Upper lobe of left lung (tissue), 6 donors: ENCODE measurements at regions not wholly inside any gene's neighbourhood (a gene's known extent, or its start where the extent isn't known, plus 50 kb on each side); places are given as distances from the start of the nearest gene placed in this dataset.

ENCODE experiments used
- ATAC-seq, 2 donors: fragments of 200-7000 bp; cut with Tn5 transposase; one replicate each; pipeline ENCODE4 v1.9.1; 2022; ENCODE audit warnings: mild to moderate bottlenecking in 2 of 2, moderate library complexity in 2 of 2; ENCODE audit not compliant: low FRiP score in 2 of 2
- DNase-seq, 2 donors: peaks; one replicate each; pipeline ENCODE4 v3.0.0-alpha.2; 2019 to 2020
- H3K27ac ChIP-seq, 4 donors: fragments of 200-600 bp; sonication (generic); one replicate each; pipeline ENCODE4 v1.5.1; 2016 to 2019
- H3K27me3 ChIP-seq, 4 donors: fragments of 200-600 bp; sonication (generic); one replicate each; pipeline ENCODE4 v1.5.1; 2017 to 2019
- H3K36me3 ChIP-seq, 4 donors: fragments of 200-600 bp; sonication (generic); one replicate each; pipeline ENCODE4 v1.5.1; 2016 to 2019
- H3K4me1 ChIP-seq, 4 donors: fragments of 200-600 bp; sonication (generic); one replicate each; pipeline ENCODE4 v1.5.1; 2018 to 2019
- H3K4me3 ChIP-seq, 4 donors: fragments of 200-600 bp; sonication (generic); one replicate each; pipeline ENCODE4 v1.5.1; 2017 to 2019; ENCODE audit warnings: mild to moderate bottlenecking in 2 of 4, moderate library complexity in 1 of 4
- H3K9me3 ChIP-seq, 4 donors: fragments of 200-600 bp; sonication (generic); one replicate each; pipeline ENCODE4 v1.5.1; 2018 to 2019
- EP300 ChIP-seq, 4 donors: sonication (generic); formaldehyde crosslinking; IDR thresholded peaks; one replicate each; pipeline ENCODE4 v1.5.1; 2017; ENCODE audit warnings: antibody characterized with exemption in 4 of 4, control low read depth in 2 of 4
- POLR2A ChIP-seq, 4 donors: fragments of 450-650 bp; IDR thresholded peaks; one replicate each; pipeline ENCODE4 v1.5.1; 2016 to 2017; ENCODE audit warnings: antibody characterized with exemption in 4 of 4, mild to moderate bottlenecking in 2 of 4
- POLR2AphosphoS5 ChIP-seq, 2 donors: sonication (generic); formaldehyde crosslinking; IDR thresholded peaks; one replicate each; pipeline ENCODE4 v1.5.1; 2017; ENCODE audit warnings: antibody characterized with exemption in 2 of 2
- WGBS, 2 donors: methylation state at CpG; one replicate each; pipeline ENCODE4 v1.1.5; 2017 to 2018; 5-methylcytosine and 5-hydroxymethylcytosine counted together
- TF ChIP-seq, protein P1 (sequence below), 6 experiments: fragments of 450-650 bp in 4 of 6; fragments of 200-600 bp in 2 of 6; sonication (generic) in 2 of 6; IDR thresholded peaks; one replicate each; pipeline ENCODE4 v1.5.1; 2016 to 2019; ENCODE audit warnings: antibody characterized with exemption in 6 of 6
- donor health status: DM: no; HTN: no; CAD: no; lungs with moderate emphysema.
- donor health status: DM: no; HTN: yes; CAD: no; lungs with severe emphysema.

GRCh38 chr15:70399204-70399603, 301.5 kb upstream of the TLE3 start:
- Histone ChIP-seq H3K4me1 (no peaks in the 10 kb centered on the region), H3K27ac (no peak overlapping the region), H3K4me3 (no peak overlapping the region), H3K9me3 (no peaks in the 10 kb centered on the region), H3K27me3 (no peaks in the 10 kb centered on the region), H3K36me3 (no peaks in the 10 kb centered on the region)
- ATAC-seq, result no peak
- DNase-seq, result no peak
- TF ChIP-seq POLR2A (IDR thresholded peaks at IDR 0.05), result no peak
- no peak for TF ChIP-seq POLR2AphosphoS5 (IDR thresholded peaks at IDR 0.05)
- no peak for TF ChIP-seq EP300 (IDR thresholded peaks at IDR 0.05)
- TF ChIP-seq, protein P1, sequence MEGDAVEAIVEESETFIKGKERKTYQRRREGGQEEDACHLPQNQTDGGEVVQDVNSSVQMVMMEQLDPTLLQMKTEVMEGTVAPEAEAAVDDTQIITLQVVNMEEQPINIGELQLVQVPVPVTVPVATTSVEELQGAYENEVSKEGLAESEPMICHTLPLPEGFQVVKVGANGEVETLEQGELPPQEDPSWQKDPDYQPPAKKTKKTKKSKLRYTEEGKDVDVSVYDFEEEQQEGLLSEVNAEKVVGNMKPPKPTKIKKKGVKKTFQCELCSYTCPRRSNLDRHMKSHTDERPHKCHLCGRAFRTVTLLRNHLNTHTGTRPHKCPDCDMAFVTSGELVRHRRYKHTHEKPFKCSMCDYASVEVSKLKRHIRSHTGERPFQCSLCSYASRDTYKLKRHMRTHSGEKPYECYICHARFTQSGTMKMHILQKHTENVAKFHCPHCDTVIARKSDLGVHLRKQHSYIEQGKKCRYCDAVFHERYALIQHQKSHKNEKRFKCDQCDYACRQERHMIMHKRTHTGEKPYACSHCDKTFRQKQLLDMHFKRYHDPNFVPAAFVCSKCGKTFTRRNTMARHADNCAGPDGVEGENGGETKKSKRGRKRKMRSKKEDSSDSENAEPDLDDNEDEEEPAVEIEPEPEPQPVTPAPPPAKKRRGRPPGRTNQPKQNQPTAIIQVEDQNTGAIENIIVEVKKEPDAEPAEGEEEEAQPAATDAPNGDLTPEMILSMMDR (IDR thresholded peaks at IDR 0.05), result no peak

GRCh38 chr15:70398694-70399093, 301.0 kb upstream of the TLE3 start:
- Histone ChIP-seq H3K27me3 (no peaks in the 10 kb centered on the region), H3K4me3 (no peak overlapping the region), H3K9me3 (no peaks in the 10 kb centered on the region), H3K4me1 (no peaks in the 10 kb centered on the region), H3K27ac (no peak overlapping the region), H3K36me3 (no peaks in the 10 kb centered on the region)
- TF ChIP-seq, protein P1 (IDR thresholded peaks at IDR 0.05), result no peak
- TF ChIP-seq POLR2A (IDR thresholded peaks at IDR 0.05) (no peak), EP300 (IDR thresholded peaks at IDR 0.05) (no peak), POLR2AphosphoS5 (IDR thresholded peaks at IDR 0.05) (no peak)
- DNase-seq (no peak), ATAC-seq (no peak)
- WGBS, 2 donors, result 94 to 95% methylated on average over 4 of the region's 4 CpGs

GRCh38 chr15:70396807-70397206, 299.1 kb upstream of the TLE3 start:
- no peak for DNase-seq
- Histone ChIP-seq H3K27me3 (no peaks in the 10 kb centered on the region), H3K4me3 (no peak overlapping the region), H3K4me1 (no peaks in the 10 kb centered on the region), H3K36me3 (no peaks in the 10 kb centered on the region), H3K27ac (no peak overlapping the region), H3K9me3 (no peaks in the 10 kb centered on the region)
- 79 to 81% methylated on average over 9 of the region's 9 CpGs for WGBS, 2 donors
- TF ChIP-seq POLR2AphosphoS5 (IDR thresholded peaks at IDR 0.05) (no peak), EP300 (IDR thresholded peaks at IDR 0.05) (no peak), POLR2A (IDR thresholded peaks at IDR 0.05) (no peak)
- TF ChIP-seq, protein P1 (IDR thresholded peaks at IDR 0.05), result no peak
- no peak for ATAC-seq

DNA sequence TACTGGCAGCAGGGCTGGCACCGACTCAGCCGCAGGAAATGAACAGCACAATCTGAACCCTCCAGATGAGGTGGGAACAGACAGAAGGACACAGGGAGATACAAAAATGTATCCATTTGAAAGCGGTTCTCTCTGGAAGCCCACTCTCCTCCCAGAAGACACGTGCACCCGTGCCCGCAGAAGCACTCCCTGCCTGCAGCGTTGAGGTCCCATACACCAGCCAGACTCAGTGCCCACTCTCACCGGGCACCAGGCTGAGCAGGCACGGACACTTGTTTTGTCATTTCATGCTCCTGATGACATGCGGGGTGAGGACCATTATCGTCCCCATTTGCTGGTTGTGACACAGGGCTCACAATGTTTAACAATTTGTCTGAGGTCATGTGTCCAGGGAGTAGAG, 297.4 kb upstream of the TLE3 start:
- Histone ChIP-seq H3K4me3 (no peak overlapping the region), H3K9me3 (no peaks in the 10 kb centered on the region), H3K27ac (no peak overlapping the region), H3K36me3 (no peaks in the 10 kb centered on the region), H3K4me1 (no peaks in the 10 kb centered on the region), H3K27me3 (no peaks in the 10 kb centered on the region)
- peak in 1 of 2 donors; percentile 12 for DNase-seq
- TF ChIP-seq POLR2AphosphoS5 (IDR thresholded peaks at IDR 0.05), result no peak
- no peak for TF ChIP-seq EP300 (IDR thresholded peaks at IDR 0.05)
- no peak for TF ChIP-seq POLR2A (IDR thresholded peaks at IDR 0.05)
- TF ChIP-seq, protein P1 (IDR thresholded peaks at IDR 0.05), result no peak
- ATAC-seq, result no peak
- WGBS, 2 donors, result 77 to 79% methylated on average over 11 of the region's 11 CpGs

GRCh38 chr15:70390723-70391122, 293.0 kb upstream of the TLE3 start:
- no peak for TF ChIP-seq POLR2A (IDR thresholded peaks at IDR 0.05)
- no peak for TF ChIP-seq POLR2AphosphoS5 (IDR thresholded peaks at IDR 0.05)
- no peak for TF ChIP-seq EP300 (IDR thresholded peaks at IDR 0.05)
- TF ChIP-seq, protein P1 (IDR thresholded peaks at IDR 0.05), result no peak

More at GRCh38 chr15:70390723-70391122, 293.0 kb upstream of the TLE3 start:
- H3K27ac ChIP-seq, result no peak overlapping the region
- H3K9me3 ChIP-seq, result no peaks in the 10 kb centered on the region
- no peak for DNase-seq
- H3K4me1 ChIP-seq, result no peaks in the 10 kb centered on the region
- no peaks in the 10 kb centered on the region for H3K36me3 ChIP-seq
- no peak for ATAC-seq
- no peak overlapping the region for H3K4me3 ChIP-seq
- H3K27me3 ChIP-seq, result no peaks in the 10 kb centered on the region
